ENCODE measurements at regions not wholly inside any gene's neighbourhood (a gene's known extent, or its start where the extent isn't known, plus 50 kb on each side); places are given as distances from the start of the nearest gene placed in this dataset.
"Not testable (repeated sequence)": the region's sequence is repeated elsewhere in the genome, so short reads cannot be mapped to it uniquely, and the experiment has no call there.

- intact Hi-C loops (cut with DNase I) = no loop called here
- no peak for ATAC-seq
- peak; percentile 40 for DNase-seq (ENCODE audit: low spot score)
Observed at GRCh38 chr20:30484009-30484748, 773.3 kb upstream of the DEFB115 start.

- intact Hi-C loops (cut with DNase I) = no loop called here
- ATAC-seq = no peak
- no peak for DNase-seq (ENCODE audit: low spot score)
Observed at GRCh38 chr20:30484749-30485070, 772.8 kb upstream of the DEFB115 start.

- intact Hi-C loops (cut with DNase I) = no loop called here
- ATAC-seq (no peak), DNase-seq (ENCODE audit: low spot score) (no peak)
Observed at GRCh38 chr20:30485331-30486102, 771.9 kb upstream of the DEFB115 start.

- ATAC-seq (no peak), DNase-seq (ENCODE audit: low spot score) (no peak)
- intact Hi-C loops (cut with DNase I) = no loop called here
Observed at GRCh38 chr20:30486103-30486478, 771.4 kb upstream of the DEFB115 start.

- intact Hi-C loops (cut with DNase I); DNase-seq (ENCODE audit: low spot score); ATAC-seq: not testable (repeated sequence)
Observed at GRCh38 chr20:30487461-30487860, 770.0 kb upstream of the DEFB115 start.

GRCh38 chr20:30487947-30488926, 769.2 kb upstream of the DEFB115 start:
- DNase-seq (ENCODE audit: low spot score) (no peak), ATAC-seq (no peak)
- intact Hi-C loops (cut with DNase I) = no loop called here

GRCh38 chr20:30488941-30489613, 768.4 kb upstream of the DEFB115 start:
- ATAC-seq (no peak), DNase-seq (ENCODE audit: low spot score) (no peak)
- intact Hi-C loops (cut with DNase I) = no loop called here

- ATAC-seq (no peak), DNase-seq (ENCODE audit: low spot score) (no peak)
- intact Hi-C loops (cut with DNase I) = no loop called here
Observed at GRCh38 chr20:30489614-30490003, 767.9 kb upstream of the DEFB115 start.

- DNase-seq (ENCODE audit: low spot score) (no peak), ATAC-seq (no peak)
Observed at GRCh38 chr20:30491016-30491415, 766.4 kb upstream of the DEFB115 start.

GRCh38 chr20:30496656-30497055, 760.8 kb upstream of the DEFB115 start:
- DNase-seq (ENCODE audit: low spot score); ATAC-seq; intact Hi-C loops (cut with DNase I): not testable (repeated sequence)

More at GRCh38 chr20:30491016-30491415, 766.4 kb upstream of the DEFB115 start:
- intact Hi-C loops (cut with DNase I) = no loop called here

GRCh38 chr20:30497191-30497590, 760.3 kb upstream of the DEFB115 start:
- ATAC-seq = not testable (repeated sequence)

GRCh38 chr20:30499123-30499522, 758.3 kb upstream of the DEFB115 start:
- intact Hi-C loops (cut with DNase I) = no loop called here
- no peak for DNase-seq (ENCODE audit: low spot score)
- no peak for ATAC-seq

More at GRCh38 chr20:30497191-30497590, 760.3 kb upstream of the DEFB115 start:
- intact Hi-C loops (cut with DNase I); DNase-seq (ENCODE audit: low spot score): not testable (repeated sequence)

GRCh38 chr20:30499716-30500446, 757.6 kb upstream of the DEFB115 start:
- intact Hi-C loops (cut with DNase I); ATAC-seq; DNase-seq (ENCODE audit: low spot score): not testable (repeated sequence)

GRCh38 chr20:30500447-30500820, 757.0 kb upstream of the DEFB115 start:
- intact Hi-C loops (cut with DNase I); ATAC-seq; DNase-seq (ENCODE audit: low spot score): not testable (repeated sequence)

GRCh38 chr20:30500829-30501440, 756.5 kb upstream of the DEFB115 start:
- no peak for DNase-seq (ENCODE audit: low spot score)
- intact Hi-C loops (cut with DNase I) = no loop called here
- ATAC-seq = no peak

- ATAC-seq (no peak), DNase-seq (ENCODE audit: low spot score) (no peak)
- intact Hi-C loops (cut with DNase I) = no loop called here
Observed at GRCh38 chr20:30502670-30503069, 754.8 kb upstream of the DEFB115 start.

- intact Hi-C loops (cut with DNase I); DNase-seq (ENCODE audit: low spot score); ATAC-seq: not testable (repeated sequence)
Observed at GRCh38 chr20:30503204-30503603, 754.3 kb upstream of the DEFB115 start.
